Upper lobe of left lung (tissue), 6 donors: ENCODE measurements at regions not wholly inside any gene's neighbourhood (a gene's known extent, or its start where the extent isn't known, plus 50 kb on each side); places are given as distances from the start of the nearest gene placed in this dataset.

Experiments used
- ATAC-seq, 2 donors: fragments of 200-7000 bp; cut with Tn5 transposase; one replicate each; pipeline ENCODE4 v1.9.1; 2022; ENCODE audit warnings: mild to moderate bottlenecking in 2 of 2, moderate library complexity in 2 of 2; ENCODE audit not compliant: low FRiP score in 2 of 2
- DNase-seq, 2 donors: peaks; one replicate each; pipeline ENCODE4 v3.0.0-alpha.2; 2019 to 2020
- H3K27ac ChIP-seq, 4 donors: fragments of 200-600 bp; sonication (generic); one replicate each; pipeline ENCODE4 v1.5.1; 2016 to 2019
- H3K27me3 ChIP-seq, 4 donors: fragments of 200-600 bp; sonication (generic); one replicate each; pipeline ENCODE4 v1.5.1; 2017 to 2019
- H3K36me3 ChIP-seq, 4 donors: fragments of 200-600 bp; sonication (generic); one replicate each; pipeline ENCODE4 v1.5.1; 2016 to 2019
- H3K4me1 ChIP-seq, 4 donors: fragments of 200-600 bp; sonication (generic); one replicate each; pipeline ENCODE4 v1.5.1; 2018 to 2019
- H3K4me3 ChIP-seq, 4 donors: fragments of 200-600 bp; sonication (generic); one replicate each; pipeline ENCODE4 v1.5.1; 2017 to 2019; ENCODE audit warnings: mild to moderate bottlenecking in 2 of 4, moderate library complexity in 1 of 4
- H3K9me3 ChIP-seq, 4 donors: fragments of 200-600 bp; sonication (generic); one replicate each; pipeline ENCODE4 v1.5.1; 2018 to 2019
- EP300 ChIP-seq, 4 donors: sonication (generic); formaldehyde crosslinking; IDR thresholded peaks; one replicate each; pipeline ENCODE4 v1.5.1; 2017; ENCODE audit warnings: antibody characterized with exemption in 4 of 4, control low read depth in 2 of 4
- POLR2A ChIP-seq, 4 donors: fragments of 450-650 bp; IDR thresholded peaks; one replicate each; pipeline ENCODE4 v1.5.1; 2016 to 2017; ENCODE audit warnings: antibody characterized with exemption in 4 of 4, mild to moderate bottlenecking in 2 of 4
- POLR2AphosphoS5 ChIP-seq, 2 donors: sonication (generic); formaldehyde crosslinking; IDR thresholded peaks; one replicate each; pipeline ENCODE4 v1.5.1; 2017; ENCODE audit warnings: antibody characterized with exemption in 2 of 2
- WGBS, 2 donors: methylation state at CpG; one replicate each; pipeline ENCODE4 v1.1.5; 2017 to 2018; 5-methylcytosine and 5-hydroxymethylcytosine counted together
- TF ChIP-seq, protein P1 (sequence below), 6 experiments: fragments of 450-650 bp in 4 of 6; fragments of 200-600 bp in 2 of 6; sonication (generic) in 2 of 6; IDR thresholded peaks; one replicate each; pipeline ENCODE4 v1.5.1; 2016 to 2019; ENCODE audit warnings: antibody characterized with exemption in 6 of 6
- donor health status: DM: no; HTN: no; CAD: no; lungs with moderate emphysema.
- donor health status: DM: no; HTN: yes; CAD: no; lungs with severe emphysema.

GRCh38 chr6:43842231-43842794, 72.3 kb downstream of the VEGFA start:
- Histone ChIP-seq H3K4me1 (peaks cover 0 to 11% (median 8%) of the 10 kb centered on the region in 4 donors), H3K27ac (no peak overlapping the region), H3K4me3 (no peak overlapping the region), H3K27me3 (no peaks in the 10 kb centered on the region), H3K9me3 (no peaks in the 10 kb centered on the region), H3K36me3 (no peaks in the 10 kb centered on the region)
- ATAC-seq (no peak), DNase-seq (no peak)
- TF ChIP-seq, protein P1, sequence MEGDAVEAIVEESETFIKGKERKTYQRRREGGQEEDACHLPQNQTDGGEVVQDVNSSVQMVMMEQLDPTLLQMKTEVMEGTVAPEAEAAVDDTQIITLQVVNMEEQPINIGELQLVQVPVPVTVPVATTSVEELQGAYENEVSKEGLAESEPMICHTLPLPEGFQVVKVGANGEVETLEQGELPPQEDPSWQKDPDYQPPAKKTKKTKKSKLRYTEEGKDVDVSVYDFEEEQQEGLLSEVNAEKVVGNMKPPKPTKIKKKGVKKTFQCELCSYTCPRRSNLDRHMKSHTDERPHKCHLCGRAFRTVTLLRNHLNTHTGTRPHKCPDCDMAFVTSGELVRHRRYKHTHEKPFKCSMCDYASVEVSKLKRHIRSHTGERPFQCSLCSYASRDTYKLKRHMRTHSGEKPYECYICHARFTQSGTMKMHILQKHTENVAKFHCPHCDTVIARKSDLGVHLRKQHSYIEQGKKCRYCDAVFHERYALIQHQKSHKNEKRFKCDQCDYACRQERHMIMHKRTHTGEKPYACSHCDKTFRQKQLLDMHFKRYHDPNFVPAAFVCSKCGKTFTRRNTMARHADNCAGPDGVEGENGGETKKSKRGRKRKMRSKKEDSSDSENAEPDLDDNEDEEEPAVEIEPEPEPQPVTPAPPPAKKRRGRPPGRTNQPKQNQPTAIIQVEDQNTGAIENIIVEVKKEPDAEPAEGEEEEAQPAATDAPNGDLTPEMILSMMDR (IDR thresholded peaks at IDR 0.05) = no peak
- TF ChIP-seq EP300 (IDR thresholded peaks at IDR 0.05) (no peak), POLR2AphosphoS5 (IDR thresholded peaks at IDR 0.05) (no peak), POLR2A (IDR thresholded peaks at IDR 0.05) (no peak)
- WGBS, 2 donors = 74 to 78% methylated on average over 10 of the region's 10 CpGs

GRCh38 chr6:43840490-43841218, 70.6 kb downstream of the VEGFA start:
- Histone ChIP-seq H3K36me3 (no peaks in the 10 kb centered on the region), H3K27me3 (no peaks in the 10 kb centered on the region), H3K4me1 (peaks cover 0 to 11% (median 8%) of the 10 kb centered on the region in 4 donors), H3K4me3 (no peak overlapping the region), H3K27ac (no peak overlapping the region), H3K9me3 (no peaks in the 10 kb centered on the region)
- DNase-seq = no peak
- TF ChIP-seq POLR2A (IDR thresholded peaks at IDR 0.05) = no peak
- no peak for TF ChIP-seq POLR2AphosphoS5 (IDR thresholded peaks at IDR 0.05)
- 45 to 51% methylated on average over 5 of the region's 5 CpGs for WGBS, 2 donors
- no peak for ATAC-seq

GRCh38 chr6:43838276-43839036, 68.4 kb downstream of the VEGFA start:
- peak overlapping the region in 3 of 4 donors; percentile 0 to 66 (median 60) for H3K27ac ChIP-seq
- ATAC-seq (peak; percentile 79 to 89), DNase-seq (peak in 1 of 2 donors; percentile 79)
- no peak overlapping the region for H3K4me3 ChIP-seq
- H3K27me3 ChIP-seq = no peaks in the 10 kb centered on the region
- peaks cover 0 to 11% (median 8%) of the 10 kb centered on the region in 4 donors for H3K4me1 ChIP-seq
- no peak for TF ChIP-seq POLR2AphosphoS5 (IDR thresholded peaks at IDR 0.05)
- TF ChIP-seq, protein P1 (IDR thresholded peaks at IDR 0.05) = peak; percentile 24 to 63 (median 55)
- no peaks in the 10 kb centered on the region for H3K9me3 ChIP-seq
- H3K36me3 ChIP-seq = no peaks in the 10 kb centered on the region
- WGBS, 2 donors = 51 to 61% methylated on average over 6 to 9 of the region's 9 CpGs

DNA sequence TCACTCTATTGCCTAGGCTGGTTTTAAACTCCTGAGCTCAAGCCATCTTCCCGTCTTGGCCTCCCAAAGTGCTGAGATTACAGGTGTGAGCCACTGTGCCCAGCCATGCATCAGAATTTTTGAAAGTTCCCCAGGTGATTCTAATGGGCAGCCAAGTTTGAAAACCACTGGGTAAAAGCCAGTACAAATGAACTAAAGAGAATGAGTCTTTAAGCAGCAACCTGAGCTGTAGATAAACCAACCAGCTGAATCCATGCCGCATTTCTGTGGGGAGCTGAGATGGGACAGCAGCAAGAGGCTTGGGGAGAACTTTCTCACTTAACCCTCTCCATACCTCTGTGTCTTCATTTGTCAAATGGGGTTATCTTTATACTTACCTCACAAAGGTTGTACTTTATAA, 67.5 kb downstream of the VEGFA start:
- peak overlapping the region in 1 of 4 donors; percentile 60 for H3K27ac ChIP-seq
- DNase-seq = no peak
- H3K4me3 ChIP-seq = no peak overlapping the region
- no peaks in the 10 kb centered on the region for H3K27me3 ChIP-seq
- H3K36me3 ChIP-seq = no peaks in the 10 kb centered on the region
- TF ChIP-seq POLR2A (IDR thresholded peaks at IDR 0.05) (no peak), POLR2AphosphoS5 (IDR thresholded peaks at IDR 0.05) (no peak), EP300 (IDR thresholded peaks at IDR 0.05) (no peak)
- TF ChIP-seq, protein P1 (IDR thresholded peaks at IDR 0.05) = no peak
- no peak for ATAC-seq
- peaks cover 0 to 11% (median 8%) of the 10 kb centered on the region in 4 donors for H3K4me1 ChIP-seq
- no peaks in the 10 kb centered on the region for H3K9me3 ChIP-seq
- WGBS, 2 donors = 0 to 27% methylated on average over 2 of the region's 2 CpGs

GRCh38 chr6:43836507-43837240, 66.7 kb downstream of the VEGFA start:
- H3K36me3 ChIP-seq = no peaks in the 10 kb centered on the region
- ATAC-seq (no peak), DNase-seq (no peak)
- H3K27me3 ChIP-seq = no peaks in the 10 kb centered on the region
- no peaks in the 10 kb centered on the region for H3K9me3 ChIP-seq
- TF ChIP-seq, protein P1 (IDR thresholded peaks at IDR 0.05) = no peak
- TF ChIP-seq EP300 (IDR thresholded peaks at IDR 0.05) = no peak
- TF ChIP-seq POLR2A (IDR thresholded peaks at IDR 0.05) = no peak
- TF ChIP-seq POLR2AphosphoS5 (IDR thresholded peaks at IDR 0.05) = no peak
- H3K4me1 ChIP-seq = peaks cover 0 to 11% (median 8%) of the 10 kb centered on the region in 4 donors
- H3K4me3 ChIP-seq = no peak overlapping the region
- 66 to 81% methylated on average over 7 of the region's 7 CpGs for WGBS, 2 donors
- H3K27ac ChIP-seq = no peak overlapping the region
